Cerebellar nuclear complex (tissue), 1 donor: ENCODE measurements at regions not wholly inside any gene's neighbourhood (a gene's known extent, or its start where the extent isn't known, plus 50 kb on each side); places are given as distances from the start of the nearest gene placed in this dataset.

Experiments used
- DNase-seq, 2 experiments: peaks; one replicate each; lab custom pipeline; 2025; lab: John Stamatoyannopoulos, UW

GRCh38 chr11:29959488-29959887, 57.3 kb downstream of the KCNA4 start:
- no peak for DNase-seq

- no peak for DNase-seq
Observed at GRCh38 chr11:29957431-29957830, 59.4 kb downstream of the KCNA4 start.

- no peak for DNase-seq
Observed at GRCh38 chr11:29956076-29956556, 60.7 kb downstream of the KCNA4 start.

- DNase-seq: no peak
Observed at GRCh38 chr11:29943347-29943746, 73.5 kb downstream of the KCNA4 start.

DNA sequence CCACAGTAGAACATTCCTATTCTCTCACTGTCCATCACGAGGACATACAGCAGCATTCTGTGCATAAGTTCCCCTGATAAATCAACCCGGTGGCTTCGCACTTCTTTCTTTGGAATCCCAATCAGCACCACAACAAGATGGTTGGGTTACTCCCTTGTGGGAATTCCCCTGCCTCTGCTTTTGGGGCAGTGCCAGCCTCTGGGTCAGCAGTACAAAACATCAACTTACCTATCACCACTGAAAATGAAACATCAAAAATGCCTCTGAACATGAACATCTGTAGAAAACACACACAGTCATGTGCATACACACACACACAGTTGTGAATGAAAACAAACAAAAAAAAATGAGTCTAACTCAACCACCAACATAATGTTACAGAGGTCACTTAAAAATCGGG, 79.3 kb downstream of the KCNA4 start:
- no peak for DNase-seq

DNA sequence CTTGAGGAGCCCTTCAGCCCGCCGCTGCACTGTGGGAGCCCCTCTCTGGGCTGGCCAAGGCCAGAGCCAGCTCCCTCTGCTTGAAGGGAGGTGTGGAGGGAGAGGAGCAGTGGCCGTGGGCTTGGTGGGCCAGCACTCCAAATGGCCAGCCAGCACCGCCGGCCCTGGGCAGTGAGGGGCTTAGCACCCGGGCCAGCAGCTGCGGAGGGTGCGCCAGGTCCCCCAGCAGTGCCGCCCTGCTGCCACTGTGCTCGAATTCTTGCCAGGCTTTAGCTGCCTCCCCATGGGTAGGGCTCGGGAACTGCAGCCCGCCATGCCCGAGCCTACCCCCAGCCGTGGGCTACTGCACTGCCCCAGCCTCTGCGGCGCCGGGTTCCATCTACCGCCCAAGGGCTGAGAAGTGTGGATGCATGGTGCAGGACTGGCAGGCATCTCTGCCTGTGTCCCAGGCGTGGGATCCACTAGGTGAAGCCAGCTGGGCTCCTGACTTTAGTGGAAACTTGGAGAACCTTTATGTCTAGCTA, 82.7 kb downstream of the KCNA4 start:
- no peak for DNase-seq

- no peak for DNase-seq
Observed at GRCh38 chr11:29916040-29916439, 100.8 kb downstream of the KCNA4 start.

DNA sequence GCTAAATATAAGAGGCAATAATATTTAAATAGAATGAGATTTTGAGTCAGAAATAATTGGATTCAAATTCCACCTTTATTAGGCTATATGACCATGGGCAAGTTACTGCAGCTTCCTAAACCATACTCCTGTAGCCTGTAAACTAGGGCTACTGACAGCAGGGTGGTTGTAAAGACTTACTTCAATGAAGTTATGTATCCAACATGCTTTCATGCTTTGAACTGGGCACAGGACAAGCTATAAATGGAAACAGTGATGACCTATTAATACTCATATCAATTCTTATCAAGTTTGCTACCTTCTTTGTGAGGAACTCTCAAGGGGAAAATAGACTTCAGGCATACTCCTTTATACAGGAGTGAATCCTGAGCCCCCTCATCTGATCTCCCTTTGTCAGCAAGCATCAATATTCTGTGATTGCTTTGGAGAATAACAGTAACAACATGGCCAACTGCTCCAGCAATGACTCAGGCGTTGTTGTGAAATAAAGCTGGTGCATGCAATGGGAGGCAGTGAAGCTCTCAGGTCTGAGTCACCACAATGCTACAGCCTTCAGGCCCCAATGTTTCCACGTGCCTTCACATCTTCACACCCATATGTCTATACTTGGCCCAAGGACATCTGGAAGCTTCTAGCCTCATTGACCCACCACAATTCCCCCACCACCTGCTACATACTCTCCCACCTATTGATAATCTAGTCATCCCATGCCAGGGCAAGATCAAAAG, 102.5 kb downstream of the KCNA4 start:
- DNase-seq: no peak

DNA sequence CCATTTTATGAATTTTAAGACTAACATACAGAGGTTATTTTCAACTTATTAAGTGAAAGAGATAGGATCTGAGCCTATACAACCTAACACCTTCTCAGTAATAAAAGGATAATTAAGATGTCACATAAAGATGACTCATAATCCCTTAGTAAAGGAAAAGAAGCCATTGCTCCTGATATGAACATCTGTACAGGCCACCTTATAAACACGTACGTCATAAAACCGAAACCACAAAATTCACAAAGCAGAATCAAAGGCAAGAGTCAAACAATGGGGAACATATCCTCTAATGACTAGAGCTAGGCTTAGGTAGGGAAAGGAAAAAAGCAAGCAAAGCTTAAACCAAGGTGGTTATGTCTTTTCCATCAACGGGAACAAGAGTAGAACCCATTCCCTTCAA, 103.5 kb downstream of the KCNA4 start:
- no peak for DNase-seq

DNA sequence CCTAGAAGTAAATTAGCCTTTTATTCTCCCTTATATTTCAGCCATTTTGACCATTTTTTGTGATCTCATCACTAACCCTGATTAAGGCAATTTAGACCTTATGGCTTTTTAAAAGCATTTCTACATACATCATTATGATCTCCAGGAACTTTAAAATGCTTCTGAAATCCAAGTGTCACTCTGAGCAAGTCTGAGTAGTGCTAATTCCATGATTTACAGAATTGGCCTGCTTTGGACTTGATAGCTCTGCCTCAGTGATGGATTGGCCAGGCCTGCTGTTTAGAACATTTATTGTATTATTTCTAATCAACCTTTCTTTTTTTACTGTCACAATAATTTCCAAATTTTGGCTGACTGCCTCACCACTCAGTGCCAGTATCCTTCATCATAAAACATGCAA, 116.4 kb downstream of the KCNA4 start:
- DNase-seq: no peak

GRCh38 chr11:29879560-29879959, 137.3 kb downstream of the KCNA4 start:
- no peak for DNase-seq

GRCh38 chr11:29876192-29876591, 140.6 kb downstream of the KCNA4 start:
- DNase-seq: no peak

DNA sequence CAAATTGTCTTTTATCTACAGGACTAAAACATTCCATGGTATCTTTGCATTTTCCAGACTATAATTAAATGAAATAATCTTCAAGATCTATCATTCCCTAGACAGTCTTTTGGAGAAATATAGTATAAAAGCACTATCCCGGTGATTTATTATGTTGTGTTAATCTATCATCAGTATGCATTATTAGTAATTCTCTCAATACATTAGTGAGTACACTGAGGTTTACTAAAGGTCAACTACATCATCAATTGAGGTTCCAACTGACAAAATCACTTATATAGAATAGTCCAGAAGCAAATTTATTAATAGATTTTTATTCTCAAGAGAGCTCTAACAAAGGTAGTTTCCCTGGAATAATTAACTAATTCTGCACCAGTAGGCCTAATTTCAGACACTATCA, 169.6 kb downstream of the KCNA4 start:
- no peak for DNase-seq

DNA sequence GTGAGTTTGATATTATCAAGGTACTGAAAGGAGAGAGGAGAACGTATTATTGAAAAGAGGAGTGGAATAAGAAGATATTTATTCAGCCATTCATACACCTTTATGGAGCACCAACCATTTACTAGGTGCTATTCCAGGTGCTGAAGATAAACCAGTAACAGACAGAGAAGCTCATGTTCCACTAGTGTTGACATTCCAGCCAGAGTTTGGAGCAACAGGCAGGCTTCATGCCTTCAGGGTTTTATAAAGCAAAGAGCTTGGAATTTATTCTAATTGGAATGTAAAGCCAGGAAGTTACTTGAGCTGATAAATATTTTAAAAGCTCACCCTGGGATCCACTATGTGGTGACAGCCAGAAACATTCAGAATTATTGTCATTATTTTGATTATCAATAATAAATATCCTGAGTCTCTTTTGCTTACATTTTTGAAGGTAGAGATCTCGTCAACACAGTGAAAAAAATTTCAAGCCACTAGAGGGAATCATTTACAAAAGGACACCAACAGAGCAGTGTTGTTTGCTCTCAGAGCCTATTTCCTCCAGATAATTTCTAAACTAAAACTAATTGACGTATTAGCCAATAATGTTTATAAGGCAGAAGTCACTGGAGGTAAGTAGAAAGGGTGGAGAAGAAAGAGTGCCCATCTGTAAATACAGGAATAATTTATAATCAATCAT, 172.0 kb downstream of the KCNA4 start:
- DNase-seq: no peak

GRCh38 chr11:29844031-29844430, 172.8 kb downstream of the KCNA4 start:
- no peak for DNase-seq

- no peak for DNase-seq
Observed at GRCh38 chr11:29842061-29842460, 174.8 kb downstream of the KCNA4 start.

DNA sequence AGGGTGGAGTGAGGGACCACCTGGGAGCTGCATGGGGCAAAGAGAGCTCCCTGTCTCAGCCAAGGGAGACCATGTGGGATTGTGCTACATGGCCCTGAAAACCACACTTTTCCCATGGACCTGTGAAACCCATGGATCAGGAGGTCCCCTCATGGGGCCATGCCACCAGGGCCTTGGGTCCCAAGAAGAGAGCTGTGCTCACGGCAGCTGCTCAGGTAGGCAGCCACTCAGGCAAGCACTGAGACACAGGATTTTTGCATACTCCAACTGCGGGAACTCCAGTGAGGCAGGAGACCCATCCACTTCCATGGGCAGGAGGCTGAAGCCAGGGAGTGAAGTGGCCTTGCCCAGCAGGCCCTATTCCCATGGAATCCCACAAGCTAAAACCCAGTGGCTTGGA, 190.0 kb downstream of the KCNA4 start:
- no peak for DNase-seq

DNA sequence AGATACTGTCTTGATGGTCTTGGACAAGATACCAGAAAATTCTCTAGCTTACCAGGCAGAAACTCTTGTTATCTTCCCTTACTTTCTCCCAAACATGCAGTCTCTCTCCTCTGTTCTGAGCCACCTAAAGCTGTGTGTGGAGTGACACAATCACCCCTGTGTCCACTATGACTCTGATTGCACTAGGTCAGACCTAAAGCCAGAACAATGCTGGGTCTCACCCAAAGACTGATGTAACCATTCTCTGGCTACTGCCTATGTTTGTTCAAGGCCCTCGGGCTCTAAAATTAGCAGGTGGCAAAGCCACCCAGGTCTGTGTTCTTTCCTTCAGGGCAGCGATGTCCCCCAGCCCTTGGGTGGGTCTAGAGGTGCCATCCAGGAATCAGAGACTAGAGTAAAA, 200.5 kb downstream of the KCNA4 start:
- DNase-seq: no peak

DNA sequence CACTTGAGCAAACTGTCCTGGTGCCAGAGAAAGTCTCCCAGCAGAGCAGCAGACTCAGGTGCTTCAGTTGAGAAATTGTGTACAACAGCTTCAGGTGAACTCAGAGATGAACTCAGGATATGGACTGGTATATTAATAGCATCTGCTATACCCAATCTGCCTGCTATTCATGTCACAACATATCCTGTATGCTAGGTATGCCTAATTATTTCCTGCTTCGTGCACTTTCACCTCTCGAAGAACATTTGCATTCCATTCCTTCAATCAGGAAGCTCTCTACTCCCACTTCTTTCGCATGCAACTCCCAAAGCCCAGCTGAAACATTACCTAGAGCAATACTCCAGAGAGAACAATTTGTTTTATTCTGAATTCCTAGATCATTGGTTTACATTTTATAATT, 207.7 kb downstream of the KCNA4 start:
- DNase-seq: no peak

DNA sequence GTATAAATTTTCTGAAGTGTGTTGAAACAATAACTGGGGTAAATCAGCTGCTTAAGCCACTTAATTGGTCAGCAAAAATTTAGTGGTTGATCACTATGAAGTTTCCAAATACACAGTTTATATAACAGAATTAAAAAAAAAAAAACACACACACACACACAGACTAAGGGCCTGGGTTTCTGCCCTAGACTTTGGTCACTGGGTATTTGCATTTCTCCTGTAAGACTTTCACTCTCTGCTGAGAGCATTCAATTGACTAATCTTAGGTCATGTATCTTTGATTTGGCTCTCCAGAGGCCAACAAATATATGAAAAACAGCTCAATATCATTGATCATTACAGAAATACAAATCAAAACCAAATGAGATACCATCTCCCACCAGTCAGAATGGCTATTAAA, 214.3 kb downstream of the KCNA4 start:
- no peak for DNase-seq

DNA sequence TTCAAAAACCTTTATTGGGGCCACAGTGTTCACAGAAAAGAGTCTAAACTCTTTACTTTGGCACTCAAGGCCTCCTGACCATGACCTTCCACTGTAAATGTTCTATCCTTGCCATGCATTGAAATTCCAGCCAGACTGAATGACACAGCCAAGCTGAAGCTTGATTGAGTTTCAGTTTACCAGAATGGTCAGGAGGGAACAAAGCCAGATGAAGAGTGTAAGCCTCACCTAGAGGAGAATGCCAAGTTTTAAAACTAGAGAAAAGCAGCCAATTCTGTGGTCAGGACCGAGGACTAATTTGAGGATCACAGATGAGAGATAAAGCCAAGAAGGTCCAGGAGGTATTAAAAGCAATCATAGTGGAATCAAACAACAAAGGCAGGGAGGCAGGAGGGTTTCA, 215.3 kb downstream of the KCNA4 start:
- no peak for DNase-seq

DNA sequence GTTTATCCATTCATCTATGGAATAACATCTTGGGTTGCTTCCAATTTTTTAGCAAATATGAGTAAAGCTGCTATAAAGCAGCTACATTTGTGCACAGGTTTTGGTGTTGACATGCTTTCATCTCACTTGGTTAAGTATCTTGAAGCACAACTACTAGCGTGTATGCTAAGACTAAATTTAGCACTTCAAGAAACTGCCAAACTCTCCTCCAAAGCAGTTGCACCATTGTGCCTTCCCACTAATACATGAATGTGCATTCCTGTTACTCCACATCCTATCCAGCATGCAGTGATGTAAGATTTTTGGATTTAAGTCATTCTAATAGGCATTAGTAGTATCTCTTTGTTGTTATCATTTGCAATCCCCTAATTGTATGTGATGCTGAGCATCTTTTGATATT, 230.7 kb downstream of the KCNA4 start:
- DNase-seq: no peak

GRCh38 chr11:29783506-29783905, 233.3 kb downstream of the KCNA4 start:
- DNase-seq: no peak

DNA sequence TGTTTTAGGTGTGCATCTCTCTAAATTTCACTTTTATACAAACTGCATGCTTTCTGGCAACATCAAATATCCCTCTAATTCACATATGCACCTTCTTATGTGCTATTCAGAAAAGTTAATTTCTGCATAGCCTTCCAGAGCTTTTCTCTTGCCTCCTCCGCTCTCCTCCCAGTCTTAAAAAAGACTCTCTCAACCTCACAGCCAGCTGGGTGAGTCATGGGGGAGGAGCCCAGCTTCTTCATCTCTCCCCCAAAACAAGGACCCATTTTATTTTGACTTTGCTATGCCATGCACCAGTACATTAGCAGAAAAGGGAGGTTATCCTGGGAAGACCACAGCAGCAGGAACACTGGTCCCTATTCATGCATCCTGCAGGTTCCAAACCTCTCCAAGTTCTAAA, 234.4 kb downstream of the KCNA4 start:
- DNase-seq: no peak
